Sigmoid colon (tissue), 3 donors: ENCODE measurements at regions not wholly inside any gene's neighbourhood (a gene's known extent, or its start where the extent isn't known, plus 50 kb on each side); places are given as distances from the start of the nearest gene placed in this dataset.

Experiments used
- POLR2A ChIP-seq, 2 donors: fragments of 450-650 bp; IDR thresholded peaks; one replicate each; pipeline ENCODE4 v1.6.1; 2016; ENCODE audit warnings: antibody characterized with exemption in 2 of 2, mild to moderate bottlenecking in 2 of 2, moderate library complexity in 2 of 2
- TF ChIP-seq, protein P1 (sequence below), 4 experiments: fragments of 450-650 bp in 3 of 4; fragments of 200-600 bp in 1 of 4; IDR thresholded peaks; one replicate each; pipeline ENCODE4 v1.5.1; 2016 to 2019; ENCODE audit warnings: antibody characterized with exemption in 4 of 4, mild to moderate bottlenecking in 3 of 4, moderate library complexity in 2 of 4

DNA sequence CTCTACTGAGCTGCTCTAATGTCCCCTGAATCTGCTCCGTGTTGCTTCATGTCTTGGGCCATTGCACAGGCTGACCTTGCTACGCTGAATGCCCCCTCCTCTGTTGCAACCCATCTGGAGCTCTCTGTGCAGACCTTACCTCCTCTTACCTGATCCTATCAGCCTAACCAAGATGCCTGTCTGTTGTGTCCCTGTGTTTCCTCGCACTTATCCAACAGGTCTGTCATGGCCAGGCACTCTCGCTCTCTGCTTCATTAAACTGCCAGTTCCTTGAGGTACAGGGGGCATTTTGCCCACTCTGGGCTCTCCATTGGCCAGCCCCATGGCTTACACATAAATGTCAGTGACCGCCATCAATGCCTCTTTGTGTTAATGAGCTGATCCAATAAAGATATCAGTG is 277.7 kb upstream of the TSHZ3 start:
- TF ChIP-seq, protein P1, sequence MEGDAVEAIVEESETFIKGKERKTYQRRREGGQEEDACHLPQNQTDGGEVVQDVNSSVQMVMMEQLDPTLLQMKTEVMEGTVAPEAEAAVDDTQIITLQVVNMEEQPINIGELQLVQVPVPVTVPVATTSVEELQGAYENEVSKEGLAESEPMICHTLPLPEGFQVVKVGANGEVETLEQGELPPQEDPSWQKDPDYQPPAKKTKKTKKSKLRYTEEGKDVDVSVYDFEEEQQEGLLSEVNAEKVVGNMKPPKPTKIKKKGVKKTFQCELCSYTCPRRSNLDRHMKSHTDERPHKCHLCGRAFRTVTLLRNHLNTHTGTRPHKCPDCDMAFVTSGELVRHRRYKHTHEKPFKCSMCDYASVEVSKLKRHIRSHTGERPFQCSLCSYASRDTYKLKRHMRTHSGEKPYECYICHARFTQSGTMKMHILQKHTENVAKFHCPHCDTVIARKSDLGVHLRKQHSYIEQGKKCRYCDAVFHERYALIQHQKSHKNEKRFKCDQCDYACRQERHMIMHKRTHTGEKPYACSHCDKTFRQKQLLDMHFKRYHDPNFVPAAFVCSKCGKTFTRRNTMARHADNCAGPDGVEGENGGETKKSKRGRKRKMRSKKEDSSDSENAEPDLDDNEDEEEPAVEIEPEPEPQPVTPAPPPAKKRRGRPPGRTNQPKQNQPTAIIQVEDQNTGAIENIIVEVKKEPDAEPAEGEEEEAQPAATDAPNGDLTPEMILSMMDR (IDR thresholded peaks at IDR 0.05): no peak
- TF ChIP-seq POLR2A (IDR thresholded peaks at IDR 0.05): no peak
